Stimulated activated naive CD8-positive, alpha-beta T cell treated with anti-CD3 and anti-CD28 coated beads, Interleukin-15, Interleukin-2, amounts not matched to agents 100 U/mL and 50 U/mL, for 24 hours (primary cell): ENCODE measurements at regions not wholly inside any gene's neighbourhood (a gene's known extent, or its start where the extent isn't known, plus 50 kb on each side); places are given as distances from the start of the nearest gene placed in this dataset.
"Not testable (repeated sequence)": the region's sequence is repeated elsewhere in the genome, so short reads cannot be mapped to it uniquely, and the experiment has no call there.

ENCODE experiments used
- ATAC-seq: fragments of 150-1000 bp; cut with Tn5 transposase; one replicate; pipeline ENCODE4 v1.10.0; 2021
- DNase-seq: peaks from one replicate; pipeline ENCODE4 v3.0.0; 2021

DNA sequence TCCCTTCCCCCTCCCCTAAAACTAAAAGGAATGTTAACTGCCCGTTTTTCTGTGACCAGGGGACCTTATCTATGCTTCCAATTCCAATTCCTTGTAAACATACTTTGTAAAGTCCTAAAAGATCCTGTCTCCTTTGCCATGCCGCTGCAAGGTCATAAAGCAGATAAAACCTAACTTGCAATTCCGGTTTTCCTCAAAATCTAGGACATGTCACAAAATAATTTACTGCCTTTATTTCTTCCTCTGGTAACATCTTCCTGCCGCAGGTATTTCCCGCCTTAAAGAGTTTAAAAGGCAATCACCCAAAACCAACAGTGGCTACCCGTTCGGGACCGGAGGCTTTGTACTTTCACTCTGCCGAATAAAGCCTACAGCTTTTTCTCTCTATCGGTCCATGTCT is 1248.6 kb upstream of the CDH9 start:
- DNase-seq, ATAC-seq: not testable (repeated sequence)

DNA sequence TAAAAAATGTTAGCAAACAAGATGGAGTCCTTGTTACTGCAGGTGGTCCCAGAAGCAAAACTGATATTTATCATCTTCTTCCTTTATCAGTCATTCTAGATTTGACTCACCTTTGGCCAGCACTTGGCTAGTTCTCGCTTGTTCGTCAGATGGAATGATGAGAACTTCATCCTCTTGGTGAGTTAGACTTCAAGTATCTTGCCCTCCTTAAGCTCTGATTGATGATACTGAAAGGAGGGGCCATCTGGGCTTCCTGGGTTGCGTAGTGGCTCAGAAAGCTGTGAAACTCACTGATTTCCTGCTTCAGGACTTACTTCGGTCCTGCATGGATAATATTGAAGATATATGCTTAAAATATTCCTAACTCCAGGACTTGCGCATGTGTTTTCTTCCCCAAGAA is 1248.2 kb upstream of the CDH9 start:
- ATAC-seq: no peak
- DNase-seq: no peak

DNA sequence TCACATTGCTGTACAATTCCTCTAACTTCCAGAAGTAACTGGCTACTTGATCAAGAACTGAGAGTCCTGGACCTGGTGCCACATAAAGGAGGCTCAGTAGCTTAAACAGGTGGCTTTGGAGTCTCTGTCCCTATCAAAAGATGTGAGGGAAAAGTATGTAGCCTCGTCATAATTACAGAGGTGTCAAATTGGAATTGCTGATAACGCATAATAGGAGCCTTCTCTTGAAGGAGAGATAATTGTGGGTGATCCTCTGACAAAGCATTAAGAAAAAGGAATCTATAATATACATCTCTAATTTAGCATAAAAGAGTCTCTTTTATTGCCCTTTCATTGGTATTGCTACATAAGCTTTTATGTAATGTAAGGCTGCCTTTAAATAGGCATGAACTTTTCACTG is 1246.4 kb upstream of the CDH9 start:
- no peak for ATAC-seq

DNA sequence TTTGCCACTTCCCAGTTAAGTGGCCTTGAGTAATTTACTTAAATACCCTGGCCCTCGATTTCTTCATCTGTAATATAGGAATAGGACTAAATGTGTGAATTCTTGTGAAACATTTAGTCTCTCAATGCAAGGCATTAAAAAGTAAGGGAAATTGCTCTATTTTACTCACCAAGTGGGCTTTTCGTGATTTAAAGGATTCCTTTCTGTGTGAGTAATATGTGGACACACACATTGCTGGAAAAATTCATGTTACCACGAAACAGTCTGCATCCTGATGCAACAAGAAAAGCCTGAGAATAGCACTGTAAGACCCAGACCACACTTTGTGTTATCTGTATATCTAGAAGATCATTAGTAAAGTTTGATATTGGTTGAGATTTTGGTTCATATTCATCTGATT is 1243.0 kb upstream of the CDH9 start:
- no peak for DNase-seq
- no peak for ATAC-seq

More for the DNA sequence above, 1246.4 kb upstream of the CDH9 start:
- no peak for DNase-seq

DNA sequence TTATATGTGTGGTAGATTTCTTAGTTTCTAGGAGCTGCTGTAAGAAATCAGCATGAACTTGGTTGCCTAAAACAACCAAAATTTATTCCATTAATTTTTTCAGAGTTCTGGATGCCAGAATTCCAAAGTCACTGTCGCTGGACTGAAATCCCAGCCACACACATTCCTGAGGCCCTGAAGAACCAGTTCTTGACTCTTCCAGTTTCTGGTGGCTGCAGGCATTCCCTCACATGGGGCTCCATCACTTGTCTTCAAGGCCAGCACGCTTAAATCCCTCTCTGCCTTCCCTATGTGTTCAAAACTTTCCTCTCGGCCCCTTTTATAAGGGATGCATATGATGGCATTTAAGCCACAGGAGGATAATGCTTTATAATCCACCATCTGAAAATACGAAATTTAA is 1237.5 kb upstream of the CDH9 start:
- DNase-seq (no peak), ATAC-seq (no peak)

DNA sequence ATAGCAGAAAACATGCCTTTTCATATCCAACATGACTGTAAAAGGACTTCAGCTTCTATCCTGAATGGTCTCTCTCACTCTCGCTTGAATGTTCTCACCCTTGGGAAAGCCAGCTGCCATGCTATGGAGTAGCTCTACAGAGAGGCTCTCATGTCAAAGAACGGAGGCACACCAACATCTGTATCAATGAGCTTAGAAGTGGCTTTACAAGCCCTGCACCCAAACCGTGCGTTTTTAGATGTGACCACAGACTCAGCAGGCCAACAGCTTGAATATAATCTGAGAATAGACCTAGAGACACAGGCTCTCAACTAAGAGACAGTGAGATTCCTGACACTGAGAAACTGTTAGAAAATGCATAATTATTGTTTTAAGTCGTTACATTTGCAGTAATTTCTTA is 1231.6 kb upstream of the CDH9 start:
- DNase-seq (no peak), ATAC-seq (no peak)

DNA sequence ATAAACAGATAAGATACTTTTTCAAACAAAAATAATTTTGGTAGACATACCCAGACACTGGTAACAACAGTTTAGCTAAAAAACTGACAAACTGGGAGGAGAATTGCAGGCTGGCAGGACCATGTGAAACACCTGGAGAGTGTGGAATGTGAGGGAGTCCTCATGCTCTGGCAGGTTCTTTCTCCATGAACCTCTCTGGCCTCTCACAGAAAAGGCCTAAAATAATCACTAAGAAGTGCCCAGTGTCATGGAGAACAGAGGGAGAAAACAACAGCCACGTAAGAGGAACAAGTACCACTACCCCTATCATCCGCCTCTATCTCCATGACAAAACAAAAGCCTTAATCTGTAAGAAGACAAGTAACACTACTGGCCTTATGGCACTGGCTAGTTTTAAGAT is 1227.5 kb upstream of the CDH9 start:
- DNase-seq: no peak
- ATAC-seq: no peak

DNA sequence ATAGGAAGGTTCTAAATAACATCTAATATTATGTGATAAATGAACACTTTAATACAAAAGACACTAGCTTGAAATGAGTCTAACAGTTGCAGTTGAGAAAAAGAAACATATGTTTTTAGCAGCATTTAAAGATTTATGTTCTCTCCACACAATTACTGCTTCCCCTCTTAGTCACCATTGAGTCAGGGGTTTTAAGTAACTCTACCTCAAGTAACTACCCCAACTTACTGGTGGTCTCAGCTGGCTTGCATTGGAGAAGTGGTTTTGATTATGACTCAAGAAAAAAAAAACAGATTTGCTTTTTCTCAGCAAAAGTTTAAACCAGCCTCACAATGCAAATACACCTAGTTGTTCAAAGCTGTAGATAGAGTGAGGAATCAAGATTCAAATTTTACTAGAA is 1216.5 kb upstream of the CDH9 start:
- DNase-seq (no peak), ATAC-seq (no peak)

DNA sequence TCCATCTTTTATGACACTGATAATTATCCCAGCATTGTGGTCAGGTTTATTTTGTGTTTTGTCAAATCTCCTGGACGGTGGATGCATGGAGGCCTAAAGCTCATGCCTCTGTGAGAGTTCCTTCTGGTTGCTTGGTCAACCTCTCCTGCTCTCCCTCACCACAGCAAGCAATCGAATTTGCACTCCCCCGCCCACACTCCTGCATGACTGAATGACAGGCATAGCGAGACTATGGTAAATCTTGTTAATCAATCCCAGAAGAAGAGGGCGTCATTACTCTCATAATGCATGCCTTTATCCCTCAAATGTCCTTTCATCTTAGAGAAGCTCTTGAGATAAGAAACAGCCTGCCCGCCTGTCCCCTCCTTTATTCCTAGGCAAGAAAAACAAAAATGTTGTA is 1215.0 kb upstream of the CDH9 start:
- ATAC-seq: no peak
- no peak for DNase-seq

DNA sequence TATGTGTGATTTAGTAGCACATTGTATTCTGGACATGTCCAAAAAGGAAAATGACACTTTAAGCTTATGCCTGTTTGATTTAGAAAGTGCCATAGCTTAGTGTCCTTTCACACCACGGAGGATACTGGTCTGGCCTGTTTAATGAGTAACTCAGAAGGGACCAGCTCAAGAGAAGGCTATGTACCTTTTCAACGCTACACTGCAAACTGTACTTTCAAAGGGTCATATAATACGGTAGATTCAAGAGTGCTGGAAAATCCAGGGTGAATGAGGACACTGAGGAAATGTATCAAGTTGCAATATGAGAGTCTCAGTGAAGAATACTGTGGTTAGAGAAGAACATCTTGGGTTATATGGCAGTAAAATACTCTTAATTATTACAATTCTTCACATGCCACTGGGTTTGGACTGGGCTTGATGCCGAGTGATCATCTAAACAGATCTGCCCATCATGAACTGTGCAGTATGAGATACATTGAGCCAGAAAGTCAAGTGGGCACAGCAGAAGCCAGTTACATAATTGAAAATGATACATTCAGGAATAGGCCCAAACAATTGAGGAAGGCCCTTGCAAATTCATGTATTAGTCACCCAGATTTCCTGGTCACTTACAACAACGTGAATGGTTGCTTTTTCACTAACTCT is 1211.5 kb upstream of the CDH9 start:
- ATAC-seq: no peak
- DNase-seq: no peak

DNA sequence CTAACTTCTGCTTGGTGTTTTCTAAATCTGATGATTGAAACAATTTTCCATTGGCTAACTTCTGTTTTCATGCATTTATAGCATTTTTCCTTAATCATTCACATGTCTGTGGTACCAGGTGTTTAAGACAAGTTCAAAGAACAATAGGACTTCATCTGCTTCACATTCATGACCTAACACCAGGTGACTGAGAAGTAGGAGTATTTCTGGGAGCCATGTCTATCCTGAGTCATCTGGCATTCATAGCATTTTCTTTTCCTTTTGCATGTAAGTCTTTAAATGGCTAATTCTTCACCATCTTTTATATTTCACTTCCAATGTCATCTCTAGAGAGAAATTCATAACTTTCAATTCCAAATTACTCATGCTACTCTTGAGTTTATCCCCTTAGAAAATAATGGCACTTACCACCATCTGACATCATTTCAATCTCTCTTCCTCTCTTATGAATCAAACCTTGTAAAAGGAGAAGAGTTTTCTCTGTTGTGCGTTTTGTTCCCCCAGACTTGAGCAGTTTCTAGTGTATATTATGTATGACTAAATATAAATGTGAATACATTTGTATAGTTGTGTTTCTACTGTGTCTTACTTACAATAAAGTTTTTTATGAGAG is 1196.1 kb upstream of the CDH9 start:
- no peak for DNase-seq
- ATAC-seq: no peak

DNA sequence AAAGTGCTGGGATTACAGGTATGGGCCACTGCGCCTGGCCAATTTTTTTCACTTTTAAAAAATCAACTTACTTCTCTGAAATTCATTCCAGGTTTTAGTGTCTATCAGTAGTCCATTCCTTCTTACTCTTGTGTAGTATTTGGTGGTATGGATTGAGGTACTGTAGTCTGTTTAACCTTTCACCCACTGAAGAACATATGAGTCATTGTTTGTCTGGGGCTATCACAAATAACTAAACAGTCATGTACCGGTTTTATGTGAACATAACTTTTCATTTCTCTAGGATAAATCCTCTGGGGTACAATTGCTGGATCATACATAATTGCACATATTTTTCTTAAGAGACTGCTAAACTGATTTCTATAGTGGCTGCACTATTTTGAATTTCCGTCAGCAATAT is 1188.0 kb upstream of the CDH9 start:
- DNase-seq (no peak), ATAC-seq (no peak)

DNA sequence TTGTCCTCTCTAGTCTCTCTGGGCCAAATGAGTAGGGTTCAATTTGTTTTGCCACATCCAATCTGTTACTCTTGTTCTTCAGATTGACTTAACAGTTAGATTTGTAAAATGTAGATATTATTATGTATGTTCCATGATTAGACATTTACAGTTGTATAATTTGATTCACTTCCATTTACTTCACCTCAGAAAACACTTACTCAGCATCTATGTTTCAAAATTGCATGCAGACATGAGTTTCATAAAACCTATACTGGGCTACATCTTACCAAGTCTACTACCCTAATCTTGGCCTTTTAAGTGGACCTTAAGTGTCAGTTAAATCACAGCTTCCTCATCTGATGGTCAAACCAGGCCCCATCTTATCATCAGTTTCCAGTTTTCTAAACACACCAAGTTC is 1181.2 kb upstream of the CDH9 start:
- ATAC-seq (no peak), DNase-seq (no peak)

DNA sequence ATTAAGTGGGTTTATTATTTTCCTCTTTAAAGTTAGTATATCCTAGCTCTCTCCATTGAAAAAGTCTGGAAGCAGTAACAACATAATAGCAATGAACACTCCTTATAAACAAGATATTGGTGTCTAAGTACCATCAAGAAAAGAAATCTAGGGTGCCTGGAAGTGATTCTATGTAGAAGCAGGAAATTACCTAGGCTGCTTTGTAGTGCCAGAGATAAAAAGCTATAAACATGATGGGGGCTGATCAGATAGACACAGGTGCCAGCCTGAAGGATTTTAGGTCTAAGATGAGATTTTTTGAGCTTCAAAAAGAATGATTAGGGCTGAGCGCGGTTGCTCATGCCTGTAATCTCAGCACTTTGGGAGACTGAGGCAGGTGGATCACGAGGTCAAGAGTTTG is 1179.3 kb upstream of the CDH9 start:
- no peak for DNase-seq

DNA sequence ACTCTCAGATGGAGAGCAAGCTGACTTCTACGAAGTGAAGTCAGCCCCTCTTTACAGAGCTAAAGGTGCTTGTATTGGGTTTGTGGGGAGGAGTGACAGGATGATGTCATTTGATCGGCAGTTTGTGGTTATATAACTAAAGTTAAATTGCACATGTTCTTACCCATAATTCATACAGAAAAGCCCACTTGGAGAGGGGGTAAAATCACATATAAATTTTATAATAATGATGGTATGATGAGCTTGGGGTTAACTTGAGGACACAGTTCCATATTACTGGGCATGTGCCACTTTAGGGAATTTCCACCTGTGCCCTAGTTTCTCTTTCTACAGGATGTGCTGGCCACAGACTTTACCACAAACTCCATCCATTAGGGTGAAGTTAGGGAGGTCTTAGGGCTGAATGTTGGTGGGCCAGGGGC is 1178.6 kb upstream of the CDH9 start:
- ATAC-seq (no peak), DNase-seq (no peak)

More for the DNA sequence above, 1179.3 kb upstream of the CDH9 start:
- ATAC-seq: no peak

DNA sequence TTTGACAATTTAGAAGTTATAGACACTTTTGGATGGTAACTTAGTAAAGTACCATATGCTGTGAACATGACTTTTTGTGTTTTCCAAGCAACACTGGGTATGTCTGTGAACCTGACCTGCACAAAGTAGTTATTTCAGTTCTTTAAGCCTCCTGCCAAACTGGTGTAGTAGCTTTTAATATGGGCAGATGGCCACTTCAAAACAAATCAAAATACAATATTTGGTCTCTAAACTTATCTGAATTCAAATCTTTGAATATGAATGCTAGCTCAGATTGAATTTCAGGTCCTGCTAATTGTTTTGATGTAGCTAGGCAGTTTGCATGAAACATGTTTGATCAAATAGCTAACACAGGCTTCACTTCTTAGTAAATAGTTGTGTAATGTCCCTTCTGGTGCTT is 1176.7 kb upstream of the CDH9 start:
- ATAC-seq (no peak), DNase-seq (no peak)

DNA sequence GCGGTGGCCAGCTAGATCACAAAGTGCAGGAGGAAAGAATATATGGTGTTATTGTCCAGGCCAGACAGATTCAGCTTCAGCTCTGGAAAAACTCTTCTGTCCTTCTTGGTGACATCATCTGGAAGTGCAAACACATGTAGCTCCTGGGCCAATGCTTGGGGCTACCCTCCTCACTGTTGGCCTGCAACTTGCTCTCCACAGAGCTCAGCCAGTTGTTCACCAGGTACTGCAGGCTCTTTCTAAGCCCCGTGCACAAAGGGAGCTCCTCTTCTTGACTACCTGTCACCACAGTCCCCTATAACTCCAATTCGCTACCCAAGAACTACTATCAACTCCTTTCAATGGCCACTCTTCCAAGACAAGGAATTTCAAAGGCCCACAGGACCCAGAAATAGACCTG is 1175.9 kb upstream of the CDH9 start:
- no peak for DNase-seq
- no peak for ATAC-seq

DNA sequence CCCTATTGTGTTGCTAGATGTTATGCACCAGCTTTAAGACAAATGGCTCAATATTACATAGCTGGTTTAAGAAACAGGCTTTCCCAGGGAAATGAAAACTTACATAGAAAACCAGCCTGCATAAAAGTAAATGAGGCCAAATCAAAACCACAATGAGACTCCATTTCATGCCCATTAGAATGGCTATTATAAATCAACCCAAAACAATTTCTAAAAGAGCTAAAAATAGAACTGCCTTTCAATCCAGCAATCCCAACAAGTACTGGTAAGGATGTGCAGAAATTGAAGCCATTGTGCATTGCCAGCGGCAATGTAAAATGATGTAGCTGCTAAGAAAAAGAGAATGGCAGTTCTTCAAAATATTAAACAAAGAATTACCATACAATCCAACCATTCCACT is 1170.0 kb upstream of the CDH9 start:
- no peak for ATAC-seq
- DNase-seq: no peak

DNA sequence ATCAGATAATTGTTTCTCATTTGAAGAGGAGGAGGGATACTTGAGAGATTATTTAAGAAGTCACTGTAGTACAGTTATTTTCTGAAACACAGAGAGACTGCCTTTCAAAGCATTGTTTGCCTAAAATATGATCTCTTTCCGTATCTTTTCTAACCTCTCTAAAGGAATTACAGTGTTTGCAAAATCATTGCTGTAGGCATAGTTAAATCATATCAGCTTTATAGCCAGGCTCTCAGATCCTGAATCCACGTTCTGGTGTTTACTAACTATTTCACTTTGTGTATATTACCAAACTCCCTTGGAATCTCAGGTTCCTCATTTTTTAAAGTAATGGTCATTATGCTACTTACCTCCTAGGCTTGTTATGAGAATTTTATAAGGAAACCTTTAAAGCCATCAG is 1151.6 kb upstream of the CDH9 start:
- ATAC-seq (no peak), DNase-seq (no peak)

DNA sequence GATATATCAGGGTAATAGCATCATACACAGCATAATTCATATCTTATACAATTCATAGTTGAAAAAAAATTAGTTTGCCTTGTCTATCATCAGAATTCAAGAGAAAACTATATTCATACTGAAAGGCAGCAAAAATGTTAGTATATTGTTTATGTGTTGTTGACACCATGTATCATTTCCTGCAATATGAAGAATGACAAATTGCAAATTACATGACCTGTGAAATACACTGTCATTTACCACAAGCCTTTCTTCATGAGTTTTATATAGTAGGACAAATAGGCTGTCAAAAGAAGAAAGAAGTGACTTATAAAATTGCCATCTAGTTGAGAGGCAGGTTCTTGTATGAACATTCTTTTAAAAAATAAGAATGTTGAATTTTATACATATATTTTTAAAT is 1136.3 kb upstream of the CDH9 start:
- no peak for DNase-seq
- ATAC-seq: no peak

DNA sequence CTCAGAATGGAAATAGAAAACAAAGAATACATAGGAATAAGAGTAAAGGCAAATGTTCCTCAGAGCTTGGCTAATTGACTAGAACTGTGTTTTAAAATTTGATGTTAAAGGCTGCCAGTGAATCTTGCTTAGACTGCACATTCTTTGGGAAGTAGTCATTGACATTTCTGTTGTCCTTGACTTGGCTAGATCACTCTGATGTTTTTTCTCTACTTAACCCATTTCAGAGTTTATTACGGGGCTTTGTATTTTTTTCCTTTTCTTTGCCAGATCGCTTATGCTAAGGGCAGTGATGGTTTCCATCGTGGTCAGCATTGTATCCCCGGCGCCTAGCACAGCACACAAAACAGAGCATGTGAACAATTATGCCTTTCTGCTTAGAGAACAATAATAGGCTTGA is 1126.7 kb upstream of the CDH9 start:
- ATAC-seq (no peak), DNase-seq (no peak)

DNA sequence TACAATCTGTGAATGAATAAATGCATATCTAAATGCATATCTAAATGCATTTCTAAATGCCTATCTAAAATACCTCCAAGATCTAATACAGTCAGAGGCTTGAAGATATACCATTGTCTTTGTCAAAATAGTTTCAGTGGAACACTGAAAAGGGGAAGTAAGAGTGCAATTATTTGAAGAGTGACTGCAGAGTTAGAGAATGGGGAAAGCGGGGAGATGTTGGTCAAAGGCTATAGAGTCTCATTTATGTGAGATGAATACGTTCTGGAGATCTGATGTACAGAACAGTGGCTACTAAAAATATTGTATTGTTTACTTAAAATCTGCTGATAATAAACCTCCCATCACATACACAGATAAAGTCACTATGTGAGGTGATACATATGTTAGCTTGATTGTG is 1126.2 kb upstream of the CDH9 start:
- no peak for ATAC-seq
- DNase-seq: no peak

DNA sequence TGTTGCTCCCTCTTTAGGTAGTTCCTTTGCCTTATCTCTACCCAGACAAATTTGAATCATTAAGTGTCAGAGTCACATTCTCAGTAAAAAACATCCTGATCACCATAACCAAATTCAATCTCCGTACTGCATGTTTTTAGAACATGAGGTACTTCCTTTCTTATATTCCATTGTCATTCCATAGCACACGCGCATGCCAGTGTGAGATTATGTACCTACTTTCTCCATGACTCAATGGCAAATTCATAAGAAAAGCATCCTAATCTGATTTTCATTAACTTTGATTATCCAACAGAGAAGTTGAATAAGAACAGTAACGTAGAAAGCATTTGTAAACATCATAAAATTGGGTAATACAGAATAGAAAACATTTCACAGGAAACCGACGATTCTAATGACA is 1118.6 kb upstream of the CDH9 start:
- DNase-seq (no peak), ATAC-seq (no peak)

DNA sequence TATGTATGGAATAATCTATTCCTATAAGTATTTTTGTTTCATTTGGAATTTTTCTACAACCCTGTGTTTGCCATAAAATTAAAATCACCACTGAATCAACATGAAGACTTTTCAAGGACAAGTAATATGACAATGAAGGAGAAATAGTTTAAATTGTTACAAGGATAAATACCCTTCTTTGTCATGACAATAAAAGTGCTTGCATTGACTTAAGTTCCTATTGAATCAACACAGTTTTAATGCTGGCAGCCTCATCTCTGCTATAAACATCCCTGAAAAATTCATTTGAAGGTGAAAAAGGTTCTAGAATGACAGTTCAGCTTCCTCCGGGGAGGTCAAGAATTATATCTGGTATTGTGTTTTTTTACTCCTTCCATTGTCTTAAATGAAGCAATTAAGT is 1105.1 kb upstream of the CDH9 start:
- DNase-seq: no peak
- ATAC-seq: no peak

DNA sequence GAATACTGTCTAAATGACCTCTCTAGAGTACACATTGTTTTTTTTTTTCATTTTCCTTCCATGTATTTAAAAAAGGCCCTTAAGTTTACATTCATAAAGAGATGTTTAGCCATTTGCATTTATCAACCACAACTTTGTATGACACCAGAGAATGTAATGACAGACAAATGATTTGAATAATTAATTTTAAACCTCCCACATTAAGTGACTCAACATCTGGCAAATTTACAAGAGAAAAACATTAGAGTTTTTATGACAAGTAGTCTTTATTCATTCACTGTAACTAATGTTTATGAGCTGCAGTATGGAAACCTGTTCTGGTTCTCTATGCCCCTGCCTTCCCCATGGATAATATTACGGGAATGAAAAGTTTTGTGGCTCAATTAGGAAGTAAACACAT is 1093.8 kb upstream of the CDH9 start:
- ATAC-seq: no peak
- DNase-seq: no peak
